Choroid plexus epithelial cell (primary cell): ENCODE measurements at regions not wholly inside any gene's neighbourhood (a gene's known extent, or its start where the extent isn't known, plus 50 kb on each side); places are given as distances from the start of the nearest gene placed in this dataset.

Source experiments
- DNase-seq: peaks from one replicate; pipeline ENCODE4 v3.0.0-alpha.2; 2010; ENCODE audit warnings: low read depth
- H3K4me3 ChIP-seq: 2 replicates; pipeline ENCODE4 v1.5.1; 2011; ENCODE audit warnings: low read depth, mild to moderate bottlenecking, control low read depth, low read length, moderate library complexity
- CTCF ChIP-seq: conservative IDR thresholded peaks from 2 replicates; pipeline ENCODE4 v1.5.1; 2011; ENCODE audit warnings: low read depth, mild to moderate bottlenecking, control low read depth, inconsistent platforms, low read length, moderate library complexity

DNA sequence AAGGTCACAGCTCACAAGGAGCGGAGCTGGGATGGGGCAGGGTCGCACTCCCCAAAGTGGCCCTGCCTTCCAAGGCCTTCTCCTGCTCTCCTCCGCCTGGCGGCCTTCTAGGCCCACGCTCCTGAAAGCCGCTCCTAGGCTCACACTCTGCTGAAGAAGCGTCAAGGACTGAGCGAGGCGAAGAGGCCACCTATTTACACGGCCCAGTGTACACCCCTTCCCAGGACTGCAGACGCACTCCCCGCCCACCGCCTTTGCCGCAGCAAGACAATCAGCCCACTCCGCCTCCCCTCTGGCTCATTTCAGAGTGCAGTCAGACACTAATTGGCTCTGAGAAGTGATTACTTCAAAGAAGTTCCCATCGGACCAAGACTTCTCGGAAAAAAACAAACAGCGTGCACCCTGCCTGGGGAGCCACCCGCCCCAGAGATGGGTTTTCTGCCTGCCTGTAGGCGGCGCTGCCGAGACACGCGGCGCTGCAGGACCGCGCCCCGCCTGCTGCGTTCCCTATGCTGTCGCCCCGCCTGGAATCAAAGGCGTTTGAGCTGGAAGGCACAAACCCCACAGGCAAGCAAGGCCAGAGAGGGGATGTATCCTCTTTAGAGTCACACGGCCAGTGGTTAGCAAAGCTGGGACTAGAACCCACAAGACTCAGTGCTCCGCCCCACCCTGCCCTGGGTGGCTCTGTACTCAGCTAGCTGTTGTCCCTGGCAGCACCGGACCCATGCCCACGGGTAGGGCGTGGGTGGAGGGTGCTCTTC lies 414.8 kb downstream of the BUD13 start:
- TF ChIP-seq CTCF: no peak
- H3K4me3 ChIP-seq: no peak overlapping the region
- no peak for DNase-seq

- no peak overlapping the region for H3K4me3 ChIP-seq
- DNase-seq: no peak
- TF ChIP-seq CTCF: no peak
Observed at GRCh38 chr11:116356451-116356850, 416.3 kb downstream of the BUD13 start.

GRCh38 chr11:116355104-116355503 lies 417.7 kb downstream of the BUD13 start:
- no peak for TF ChIP-seq CTCF
- no peak for DNase-seq
- no peak overlapping the region for H3K4me3 ChIP-seq

- TF ChIP-seq CTCF: no peak
- no peak overlapping the region for H3K4me3 ChIP-seq
- no peak for DNase-seq
Observed at GRCh38 chr11:116353589-116353988, 419.2 kb downstream of the BUD13 start.

GRCh38 chr11:116352881-116353280 lies 419.9 kb downstream of the BUD13 start:
- no peak overlapping the region for H3K4me3 ChIP-seq
- no peak for TF ChIP-seq CTCF
- no peak for DNase-seq

- no peak overlapping the region for H3K4me3 ChIP-seq
- no peak for DNase-seq
- TF ChIP-seq CTCF: no peak
Observed at GRCh38 chr11:116348226-116348625, 424.6 kb downstream of the BUD13 start.

DNA sequence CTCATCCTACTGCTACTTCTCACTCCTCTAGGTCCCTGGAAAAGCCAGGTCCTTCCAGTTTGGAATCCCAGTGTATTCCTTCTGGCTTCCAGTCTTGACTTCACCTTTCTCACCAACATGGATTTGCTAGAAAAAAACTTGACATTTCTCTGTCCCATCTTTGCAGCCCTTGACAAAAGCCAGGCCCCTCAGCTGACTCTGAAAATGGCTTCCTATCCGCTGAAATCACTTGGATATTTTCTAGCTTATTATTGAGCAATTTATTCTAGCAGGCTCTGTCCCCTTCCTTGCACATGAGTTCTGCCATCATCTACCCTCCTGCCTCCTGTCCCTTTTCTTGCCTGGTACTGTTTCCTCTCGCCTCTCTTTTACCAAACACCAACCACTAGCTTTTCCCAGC lies 427.2 kb downstream of the BUD13 start:
- no peak overlapping the region for H3K4me3 ChIP-seq
- DNase-seq: no peak
- no peak for TF ChIP-seq CTCF
